ENCODE measurements at regions not wholly inside any gene's neighbourhood (a gene's known extent, or its start where the extent isn't known, plus 50 kb on each side); places are given as distances from the start of the nearest gene placed in this dataset.

DNA sequence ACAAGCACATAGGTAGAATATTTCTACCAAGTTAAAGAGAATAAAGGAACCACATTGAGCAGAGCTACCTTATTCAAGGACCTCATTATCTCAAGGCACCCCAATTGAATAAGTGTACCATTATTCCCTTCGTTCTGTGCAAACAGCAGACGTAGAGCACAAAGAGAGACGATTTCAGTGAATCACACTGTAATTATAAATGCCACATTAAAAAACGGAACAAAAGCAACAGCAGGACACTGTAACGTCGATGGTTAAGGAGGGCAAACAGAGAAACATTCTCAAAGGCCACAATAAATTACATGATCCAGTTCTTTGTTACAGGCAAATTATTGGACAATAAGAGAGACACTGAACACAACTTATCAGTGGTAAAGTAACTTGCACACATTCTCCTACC, 644.1 kb upstream of the TENM3 start:
- no peak for DNase-seq (ENCODE audit: low spot score)

DNA sequence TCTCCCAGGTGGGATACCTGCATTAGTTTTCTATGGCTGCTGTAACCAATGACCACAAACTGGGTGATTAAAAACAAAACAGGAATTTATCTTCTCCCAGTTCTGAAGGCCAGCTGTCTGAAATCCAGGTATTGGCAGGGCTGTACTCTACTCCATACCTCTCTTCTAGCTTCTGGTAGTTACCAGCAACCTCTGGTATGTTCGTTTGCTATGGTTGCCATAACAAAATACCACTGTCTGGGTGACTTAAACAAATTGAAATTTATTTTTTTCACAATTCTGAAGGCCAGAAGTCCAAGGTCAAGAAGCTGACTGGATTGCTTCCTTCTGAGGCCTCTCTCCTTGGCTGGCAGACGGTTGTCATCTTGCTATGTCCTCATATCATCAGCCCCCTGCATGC, 642.1 kb upstream of the TENM3 start:
- DNase-seq (ENCODE audit: low spot score) = no peak

DNA sequence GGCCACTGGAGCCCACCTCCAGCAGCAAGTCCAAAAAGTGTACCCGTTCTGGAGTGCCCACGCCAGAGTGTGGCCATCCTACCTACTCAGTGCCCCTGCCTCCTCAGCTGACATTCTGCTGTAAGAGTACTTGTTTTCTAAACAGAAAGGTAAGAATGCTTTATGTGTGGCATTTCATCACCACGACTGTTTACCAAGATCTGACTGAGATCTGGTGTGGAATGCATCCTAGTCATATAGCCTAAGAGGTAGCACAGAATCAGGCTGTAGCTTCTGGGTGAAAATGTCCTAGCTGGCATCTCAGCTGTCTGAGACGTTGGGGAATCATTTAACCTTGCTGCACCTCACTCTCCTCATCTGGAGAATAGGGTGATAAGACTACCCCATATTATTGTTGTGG, 638.7 kb upstream of the TENM3 start:
- no peak for DNase-seq (ENCODE audit: low spot score)

DNA sequence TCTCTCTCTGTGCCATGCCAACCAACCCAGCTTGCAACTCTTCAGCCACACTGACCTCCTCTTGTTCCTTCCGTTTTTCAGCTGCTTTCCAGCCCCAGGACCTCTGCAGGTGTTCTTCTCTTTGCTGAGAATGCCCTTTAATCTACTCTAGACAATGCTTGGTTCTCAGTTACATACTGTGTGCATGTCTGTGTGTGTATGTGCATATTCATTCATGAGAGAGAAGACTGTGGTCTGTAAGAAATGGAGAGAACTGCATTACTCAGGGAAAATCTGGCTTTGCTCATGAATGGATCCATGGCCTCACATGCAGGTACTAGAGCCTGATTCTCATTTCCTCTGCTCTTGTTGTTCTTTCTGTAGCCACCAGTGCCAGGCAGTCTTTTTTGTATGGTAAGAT, 636.9 kb upstream of the TENM3 start:
- DNase-seq (ENCODE audit: low spot score) = no peak

DNA sequence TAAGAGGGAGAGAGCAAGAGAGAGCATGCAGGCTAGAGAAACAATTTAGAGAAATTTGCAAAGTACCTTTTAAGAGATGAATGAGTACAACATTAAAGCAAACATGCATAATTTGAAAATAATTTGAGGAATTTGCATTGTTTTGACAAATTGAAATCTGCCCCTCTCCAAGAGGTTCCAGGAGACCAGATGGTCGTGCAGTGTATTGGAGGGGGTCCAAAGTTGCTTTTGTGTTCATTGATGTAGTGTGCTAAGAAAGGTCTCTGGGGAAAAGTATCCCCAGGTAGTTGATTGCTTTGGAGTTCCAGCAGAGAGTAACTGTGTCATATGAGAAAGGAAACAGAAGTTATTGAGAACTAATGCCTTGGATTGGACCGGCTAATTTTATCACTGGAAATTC, 635.0 kb upstream of the TENM3 start:
- no peak for DNase-seq (ENCODE audit: low spot score)

DNA sequence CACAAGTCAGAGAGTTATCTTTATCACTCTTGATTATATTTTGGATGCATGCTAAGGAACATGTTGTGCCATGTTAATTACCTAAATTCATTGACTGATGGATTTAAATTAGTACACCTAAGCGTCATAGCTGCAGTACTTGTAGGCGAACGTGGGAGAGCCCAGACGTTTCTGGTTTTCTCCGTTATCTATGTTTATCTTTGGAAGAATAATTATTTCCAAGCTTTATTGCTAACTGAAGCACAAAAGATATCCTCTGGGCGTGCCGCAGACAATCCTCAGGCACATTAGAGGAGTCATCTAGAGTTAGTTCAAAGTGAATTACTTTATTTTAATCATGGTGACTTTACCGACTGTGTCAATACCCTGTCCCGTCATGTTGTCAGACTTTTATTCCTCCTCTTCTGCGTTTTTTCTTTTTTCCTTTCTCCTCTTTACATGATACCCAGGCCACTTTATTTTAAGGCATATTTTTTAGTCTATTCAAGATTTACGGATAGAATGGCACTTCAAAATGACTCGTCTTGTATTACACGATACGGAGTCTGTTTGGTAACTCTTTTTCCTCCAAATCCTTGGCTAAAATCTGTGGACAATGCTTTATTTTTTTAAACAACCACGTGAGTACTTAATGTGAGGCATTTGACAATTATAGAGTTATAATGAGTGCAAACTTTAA, 632.0 kb upstream of the TENM3 start:
- DNase-seq (ENCODE audit: low spot score) = no peak

DNA sequence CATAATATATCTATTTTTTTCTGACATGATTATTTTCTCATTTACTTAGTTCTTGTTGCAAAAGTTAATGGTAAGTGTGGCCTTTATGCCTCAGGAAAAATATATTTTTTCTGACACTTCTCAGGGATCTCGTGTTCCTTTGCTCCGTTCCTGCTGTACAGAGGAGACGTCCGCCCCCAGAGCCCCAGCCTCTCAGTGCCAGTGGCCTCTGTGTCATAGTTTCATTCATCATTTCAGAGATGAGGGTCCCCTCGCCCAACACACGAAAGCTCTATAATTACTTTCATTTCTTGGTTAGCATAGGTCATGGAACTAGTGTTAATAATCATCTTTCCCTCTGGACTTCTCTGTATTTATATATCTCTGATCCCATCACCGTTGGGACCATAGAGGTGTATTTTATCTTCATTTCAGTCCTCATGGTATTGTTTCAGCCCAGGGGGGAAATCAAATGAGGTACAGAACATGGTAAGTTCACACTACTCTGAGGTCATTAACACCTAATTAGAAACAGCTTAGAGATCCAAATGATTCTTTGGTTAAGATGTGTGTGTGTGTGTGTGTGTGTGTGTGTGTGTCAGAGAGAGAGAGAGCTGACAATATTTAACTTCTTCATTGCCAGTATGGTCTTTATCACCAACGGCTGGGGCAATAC, 631.1 kb upstream of the TENM3 start:
- no peak for DNase-seq (ENCODE audit: low spot score)

DNA sequence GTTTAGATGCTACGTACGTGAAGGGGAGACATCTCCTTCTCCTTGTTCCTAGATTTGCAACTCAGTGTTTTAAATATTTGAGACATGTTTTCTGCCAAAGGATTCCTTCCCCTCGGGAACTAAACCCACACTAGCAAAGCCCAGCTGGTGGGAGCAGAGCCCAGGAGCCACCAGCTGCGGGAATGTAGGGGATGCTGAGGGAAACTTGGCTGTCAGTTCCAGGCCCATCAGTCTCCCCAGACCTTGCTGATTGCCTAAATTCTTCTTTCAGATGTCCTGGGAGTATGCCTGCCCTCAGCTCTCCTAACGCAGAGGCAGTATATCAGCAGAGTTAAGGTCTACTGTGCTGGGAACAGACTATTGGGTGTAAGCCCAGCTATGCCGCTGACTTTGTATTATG, 630.0 kb upstream of the TENM3 start:
- DNase-seq (ENCODE audit: low spot score) = no peak

DNA sequence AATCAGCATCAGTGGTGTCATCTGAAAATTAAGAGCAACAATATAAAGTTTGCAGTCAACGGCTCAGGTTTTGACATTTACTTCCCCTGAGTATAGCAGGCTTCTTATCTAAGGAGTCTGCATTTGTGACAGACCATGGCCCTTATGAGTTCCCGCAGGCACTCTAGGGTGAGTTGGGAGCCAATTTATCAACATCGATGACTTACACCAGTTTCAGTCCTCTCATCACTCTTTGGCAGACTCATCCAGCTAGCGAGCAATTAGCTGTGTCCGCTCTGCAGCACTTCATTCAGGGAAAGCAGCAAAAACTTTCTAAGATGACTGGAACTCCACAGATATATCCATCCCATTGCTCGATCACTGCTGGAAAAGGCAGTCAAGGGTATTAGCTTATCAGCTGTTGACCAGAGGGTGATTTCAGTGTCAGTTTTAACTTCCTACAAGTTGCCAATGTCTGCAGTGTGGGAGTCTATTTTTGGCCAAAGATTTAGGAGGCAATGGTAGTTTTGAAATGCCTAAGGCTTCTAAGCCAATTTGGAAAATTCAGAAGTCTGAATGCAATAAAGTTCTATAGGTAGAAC, 625.1 kb upstream of the TENM3 start:
- peak; percentile 11 for DNase-seq (ENCODE audit: low spot score)

DNA sequence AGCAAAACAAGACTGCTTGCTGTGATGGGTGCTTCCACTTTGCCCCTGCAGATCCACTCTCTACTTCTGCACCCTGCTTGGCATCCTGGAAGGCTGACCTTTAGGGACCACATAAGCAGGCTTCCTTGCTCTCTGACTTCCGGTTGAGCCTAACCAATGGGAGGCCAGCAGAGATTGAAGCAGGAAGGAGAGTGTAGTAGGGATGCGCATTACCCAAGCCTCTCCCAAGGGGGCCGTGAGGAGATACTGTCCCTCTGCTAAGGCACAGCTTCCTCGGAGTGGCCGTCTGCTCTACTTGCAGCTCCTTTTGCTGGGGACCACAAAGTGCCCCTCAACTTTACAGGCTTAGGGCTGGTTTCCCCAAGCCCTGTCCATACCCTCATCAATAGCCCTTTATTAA, 624.3 kb upstream of the TENM3 start:
- DNase-seq (ENCODE audit: low spot score) = no peak

DNA sequence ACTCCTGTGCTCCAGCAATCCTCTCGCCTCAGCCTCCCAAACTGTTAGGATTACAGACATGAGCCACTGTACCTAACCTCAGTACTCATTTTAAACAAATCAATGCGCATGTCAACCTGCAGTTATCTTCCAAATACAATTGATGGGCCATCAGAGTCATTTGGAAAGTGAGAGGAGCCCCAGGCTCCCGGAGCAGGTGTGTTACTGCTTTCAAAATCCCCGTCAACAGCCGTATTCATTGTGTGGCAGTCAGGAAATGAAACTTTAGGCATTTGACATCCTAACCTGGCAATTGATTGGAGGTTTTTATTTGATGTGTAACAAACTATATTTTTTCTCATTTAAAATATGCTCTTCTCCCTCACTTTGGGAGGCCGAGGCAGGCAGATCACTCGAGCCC, 623.6 kb upstream of the TENM3 start:
- DNase-seq (ENCODE audit: low spot score) = no peak

DNA sequence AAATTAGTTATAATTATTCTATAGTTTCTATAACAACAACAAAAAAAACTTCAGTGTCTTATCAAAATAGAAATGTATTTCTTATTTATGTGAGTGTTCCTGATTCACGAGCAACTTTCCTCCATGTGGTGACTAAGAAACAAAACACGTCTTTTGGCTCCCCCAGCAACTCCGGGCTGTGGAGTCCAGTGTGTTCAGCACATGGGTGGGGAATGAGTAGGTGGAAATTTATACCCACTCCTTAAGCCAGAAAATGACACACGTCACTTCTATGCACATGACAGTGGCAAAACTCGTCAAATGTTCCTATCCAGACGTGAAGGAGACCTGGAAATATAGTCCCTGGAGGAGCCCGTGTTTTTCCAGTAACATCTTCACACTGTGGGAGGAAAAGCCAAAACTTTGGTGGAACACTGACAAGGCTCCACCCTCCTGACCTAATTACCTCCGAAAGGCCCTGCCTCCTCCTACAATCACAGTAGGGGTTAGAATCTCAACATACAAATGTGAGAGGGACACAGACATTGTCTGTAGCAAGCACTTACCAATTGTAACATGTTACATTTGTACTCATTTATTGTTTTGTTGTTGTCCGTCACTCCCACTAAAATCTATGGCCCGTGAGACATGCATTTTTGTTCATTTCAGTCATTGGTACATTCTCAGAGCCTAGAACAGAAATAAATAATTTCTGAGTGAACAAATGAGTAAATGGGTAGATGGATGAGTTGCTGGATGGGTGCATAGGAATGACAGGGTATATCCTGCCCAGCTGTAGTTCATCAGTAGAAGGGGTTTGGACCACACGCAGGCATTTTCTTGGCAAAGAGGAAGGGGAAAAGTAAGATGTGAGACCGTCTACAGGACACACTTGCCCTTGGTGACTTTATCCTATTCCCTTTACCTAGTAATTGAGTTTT, 605.8 kb upstream of the TENM3 start:
- no peak for DNase-seq (ENCODE audit: low spot score)

DNA sequence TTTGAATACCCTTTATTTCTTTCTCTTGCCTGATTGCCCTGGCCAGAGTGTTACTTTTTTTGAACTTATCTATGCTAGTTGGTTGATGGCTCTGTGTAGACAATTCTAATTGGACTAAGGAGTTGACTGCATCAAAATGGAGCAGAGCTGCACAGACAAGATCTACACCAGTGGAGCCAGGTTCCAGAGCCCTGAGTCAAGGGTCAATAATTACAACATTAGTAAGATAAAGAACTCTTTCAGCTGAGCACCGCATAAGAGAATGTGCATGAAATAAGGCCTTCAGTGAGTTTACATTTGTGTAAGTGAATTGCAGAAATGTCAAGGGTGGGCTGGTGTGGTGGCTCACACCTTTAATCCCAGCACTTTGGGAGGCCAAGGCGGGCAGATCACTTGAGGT, 599.7 kb upstream of the TENM3 start:
- DNase-seq (ENCODE audit: low spot score) = no peak

DNA sequence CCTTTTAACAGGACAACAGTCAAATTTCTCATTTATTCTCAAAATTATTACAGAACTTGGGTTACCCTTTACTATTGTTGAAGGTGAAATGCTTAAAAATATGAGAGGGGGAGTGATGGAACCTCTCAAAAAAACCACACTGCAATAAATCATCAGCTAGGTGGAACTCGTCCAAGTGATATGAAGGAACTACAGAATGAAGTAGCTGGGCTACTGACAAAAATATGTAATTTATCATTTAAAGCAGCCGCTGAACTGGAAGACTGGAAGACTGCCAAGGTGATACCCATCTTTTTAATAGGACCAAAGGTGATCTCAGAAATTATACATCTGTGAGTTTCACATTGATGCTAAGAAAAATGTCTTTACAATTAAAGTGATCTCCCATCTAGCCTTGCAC, 597.7 kb upstream of the TENM3 start:
- DNase-seq (ENCODE audit: low spot score) = no peak

DNA sequence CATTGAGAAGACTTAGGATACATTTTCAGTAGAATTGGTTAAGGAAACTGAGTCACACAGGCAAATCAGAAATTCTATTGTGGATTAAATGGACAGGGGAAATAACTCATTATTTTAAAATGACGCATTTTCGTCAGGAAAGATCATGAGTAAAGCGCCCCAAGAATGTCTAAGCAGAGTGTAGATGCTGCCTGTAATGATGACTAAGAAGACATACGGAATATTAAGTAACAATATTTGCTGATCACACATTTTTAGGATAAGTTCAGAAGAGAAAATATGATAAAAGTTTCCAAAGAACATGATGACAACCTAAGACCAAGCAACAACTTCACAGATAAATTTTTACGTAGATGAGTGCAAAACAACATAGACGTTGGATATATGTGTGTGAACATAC, 596.3 kb upstream of the TENM3 start:
- no peak for DNase-seq (ENCODE audit: low spot score)

DNA sequence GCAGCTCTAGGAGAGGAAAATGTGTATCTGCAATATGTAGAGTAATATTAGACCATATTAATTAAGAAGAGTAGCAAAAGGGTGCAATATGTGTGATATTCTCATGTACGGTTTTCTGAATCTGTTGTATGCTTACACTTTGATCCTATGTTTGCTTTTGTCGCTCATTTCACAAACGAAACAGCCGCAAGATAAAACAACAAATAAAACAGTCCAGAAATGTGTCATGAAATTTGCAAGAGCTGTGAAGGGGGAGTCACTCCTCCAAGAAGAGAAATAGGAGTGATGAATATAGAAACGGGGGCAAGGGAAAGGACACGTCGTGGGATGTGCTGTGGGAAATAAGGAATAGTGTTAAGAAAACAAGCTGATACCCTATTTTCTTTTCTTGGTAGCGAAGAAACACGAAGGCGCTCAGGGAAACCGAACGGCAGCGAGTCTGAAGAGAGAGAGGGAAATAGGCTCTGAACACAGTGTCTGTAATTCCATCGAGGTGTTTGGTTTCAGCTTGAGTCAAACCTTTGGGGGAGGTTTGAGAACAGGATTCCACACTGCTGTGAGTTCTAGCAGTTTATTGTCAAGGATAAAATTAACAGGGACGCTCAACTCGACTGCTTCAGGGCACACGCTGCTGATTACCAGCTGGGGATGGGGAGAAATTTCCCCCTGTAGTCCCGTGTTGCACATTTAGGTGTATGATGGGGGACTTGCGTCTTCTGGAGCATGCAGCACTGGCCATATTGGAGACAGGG, 595.6 kb upstream of the TENM3 start:
- DNase-seq (ENCODE audit: low spot score) = no peak

DNA sequence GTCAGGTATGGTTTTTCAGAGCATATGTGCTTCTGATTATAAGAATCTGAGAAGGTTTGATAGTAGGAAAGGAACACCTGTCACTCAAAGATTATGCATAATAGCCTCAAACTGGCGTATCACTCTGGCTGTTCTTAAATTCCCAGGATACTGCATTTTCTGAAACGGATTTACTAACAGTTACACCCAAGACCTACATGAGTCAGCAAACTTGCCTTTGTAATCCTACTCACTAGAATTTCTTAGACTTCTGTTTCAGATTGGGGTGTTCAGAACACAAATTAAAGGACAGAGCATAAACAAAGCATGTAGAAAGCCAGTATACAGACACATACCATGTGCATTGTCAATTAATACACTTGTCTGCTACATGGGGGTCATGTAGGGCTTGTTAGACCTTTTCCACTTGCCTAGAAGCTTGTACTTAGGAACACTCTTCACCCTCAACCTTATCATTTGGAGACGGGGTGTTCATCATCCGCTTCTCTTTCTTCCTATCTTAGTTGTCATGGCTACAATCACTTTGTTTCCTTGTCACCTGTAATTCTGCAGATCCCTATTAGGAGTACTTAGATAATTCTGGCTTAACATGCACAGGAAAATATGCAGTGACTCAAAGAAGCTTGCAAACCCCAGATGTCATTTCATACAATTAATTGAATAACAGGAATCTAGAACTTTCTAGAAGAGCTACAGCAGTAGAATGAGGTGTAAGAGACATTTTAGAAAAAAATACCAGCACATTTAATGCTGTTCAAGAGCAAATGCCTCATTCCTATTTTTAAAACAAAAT, 593.0 kb upstream of the TENM3 start:
- no peak for DNase-seq (ENCODE audit: low spot score)

DNA sequence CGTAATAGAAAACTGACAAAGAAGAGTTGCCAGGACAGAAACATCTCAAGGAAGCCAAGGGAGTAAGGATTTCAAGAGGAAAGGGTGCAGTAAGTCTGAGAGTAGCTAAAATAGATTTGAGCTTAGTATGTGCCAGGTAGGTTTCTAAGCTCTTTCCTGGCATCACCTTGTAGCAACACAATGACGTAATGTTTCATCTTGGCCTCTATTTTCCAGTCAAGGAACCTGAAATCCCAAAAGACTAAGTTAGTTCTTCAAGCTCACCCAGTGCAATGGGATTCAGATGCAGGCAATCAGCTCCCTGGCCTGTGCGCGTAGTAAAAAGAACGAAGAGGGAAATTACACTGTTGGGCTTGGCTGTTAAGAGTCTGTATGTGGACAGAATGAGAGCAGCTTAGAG, 586.5 kb upstream of the TENM3 start:
- no peak for DNase-seq (ENCODE audit: low spot score)

DNA sequence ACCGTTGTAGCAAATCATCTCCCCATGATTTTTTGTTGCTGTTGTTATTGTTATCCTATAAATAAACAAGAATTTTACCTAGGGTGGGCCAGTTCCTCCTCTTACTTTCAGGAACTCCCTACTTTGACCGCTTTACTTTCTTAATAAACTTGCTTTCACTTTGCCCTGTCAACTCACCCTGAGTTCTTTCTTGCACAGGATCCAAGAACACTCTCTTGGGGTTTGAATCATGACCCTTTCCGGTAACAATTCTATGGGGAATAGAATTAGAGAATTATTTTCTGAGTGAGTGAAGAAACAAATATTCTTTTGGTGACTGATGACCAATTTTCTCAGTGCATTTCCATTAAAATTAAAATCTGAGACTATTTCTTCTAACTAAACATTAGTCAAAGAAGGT, 584.0 kb upstream of the TENM3 start:
- no peak for DNase-seq (ENCODE audit: low spot score)

DNA sequence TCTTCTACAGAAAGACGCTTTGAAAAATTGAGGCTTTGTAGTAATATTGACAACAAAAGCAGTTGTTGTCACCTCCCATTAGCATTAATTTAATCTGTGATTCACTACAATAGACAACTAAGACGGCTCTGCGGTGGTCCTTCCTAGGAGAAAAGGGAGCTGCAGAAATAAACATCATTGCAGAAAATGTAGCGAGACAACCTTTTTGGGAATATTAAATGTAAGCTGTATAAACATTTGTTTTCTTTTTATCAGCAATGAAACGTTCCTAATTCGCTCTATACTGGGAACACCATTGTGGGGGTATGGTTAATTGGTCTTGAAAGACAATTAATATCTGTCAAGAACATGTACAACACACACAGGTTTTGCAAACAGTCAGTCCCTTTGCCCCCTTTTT, 583.3 kb upstream of the TENM3 start:
- no peak for DNase-seq (ENCODE audit: low spot score)

DNA sequence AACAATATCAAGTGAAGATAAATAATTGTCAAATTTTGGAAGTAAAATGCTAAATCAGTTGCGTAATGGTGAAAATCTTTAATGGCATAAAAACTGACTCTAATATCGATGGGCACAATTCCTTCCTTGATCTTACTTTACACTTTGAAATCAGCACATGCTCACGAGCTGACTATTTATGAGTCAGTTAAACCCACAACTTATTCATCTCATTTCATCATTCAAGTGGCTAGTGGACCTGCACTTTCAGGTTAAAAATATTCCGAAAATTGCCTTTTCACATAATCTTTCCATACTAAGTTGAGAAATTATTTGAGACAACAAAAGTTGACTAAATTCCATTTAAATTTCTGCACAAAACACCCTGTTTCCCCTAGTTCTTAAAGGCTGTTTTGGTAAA, 582.1 kb upstream of the TENM3 start:
- DNase-seq (ENCODE audit: low spot score) = no peak

Measured in umbilical cord (tissue), 1 donor.